NCI-H748 (cell line): ENCODE measurements at regions not wholly inside any gene's neighbourhood (a gene's known extent, or its start where the extent isn't known, plus 50 kb on each side); places are given as distances from the start of the nearest gene placed in this dataset.
"Not testable (repeated sequence)": the region's sequence is repeated elsewhere in the genome, so short reads cannot be mapped to it uniquely, and the experiment has no call there.

Experiments used
- DNase-seq: peaks from one replicate; lab custom pipeline; 2025; ENCODE audit not compliant: unreplicated experiment; lab: John Stamatoyannopoulos, UW

DNA sequence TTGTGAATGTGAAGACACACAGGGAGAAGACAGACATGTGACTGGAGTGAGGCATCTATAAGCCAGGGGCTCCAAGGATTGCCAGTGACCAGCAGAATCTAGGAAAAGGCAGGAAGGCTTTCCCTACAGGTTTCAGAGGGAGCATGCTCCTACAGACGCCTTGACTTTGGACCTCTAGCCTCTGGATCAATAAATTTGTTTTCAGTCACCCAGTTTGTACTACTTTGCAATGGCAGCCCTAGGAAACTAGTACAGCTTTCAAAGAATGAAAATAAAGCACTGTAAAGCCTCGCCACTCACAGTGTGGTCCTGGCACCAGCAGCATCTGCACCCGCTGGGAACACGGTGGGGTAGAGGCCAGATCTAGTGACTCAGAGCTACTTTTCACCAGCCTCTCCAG, 510.0 kb downstream of the LTN1 start:
- DNase-seq = no peak

DNA sequence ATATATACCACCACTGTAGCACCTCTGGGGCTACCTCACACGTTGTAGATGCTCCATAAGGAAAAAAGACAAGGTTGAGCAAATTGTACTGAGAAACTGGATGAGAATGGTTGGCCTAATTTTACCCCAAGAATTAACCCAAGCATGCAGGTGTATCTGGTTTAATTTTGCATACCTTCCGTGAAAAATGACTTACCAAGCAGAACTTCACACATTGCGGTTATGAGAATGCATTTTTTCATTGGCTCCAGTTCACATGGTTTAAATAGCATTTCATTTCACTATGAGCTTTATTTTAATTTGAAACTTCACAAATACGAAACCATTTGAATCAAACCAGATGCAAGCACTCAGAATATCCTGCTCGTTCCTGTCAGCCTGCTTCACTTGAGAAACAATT, 512.2 kb downstream of the LTN1 start:
- no peak for DNase-seq

- DNase-seq = no peak
Measured at GRCh38 chr21:28473530-28474220, 519.0 kb downstream of the LTN1 start.

- DNase-seq = not testable (repeated sequence)
Measured at GRCh38 chr21:28472543-28472942, 520.1 kb downstream of the LTN1 start.

GRCh38 chr21:28464988-28465387, 527.7 kb downstream of the LTN1 start:
- DNase-seq = no peak

- DNase-seq = no peak
Measured at GRCh38 chr21:28464095-28464494, 528.6 kb downstream of the LTN1 start.

DNA sequence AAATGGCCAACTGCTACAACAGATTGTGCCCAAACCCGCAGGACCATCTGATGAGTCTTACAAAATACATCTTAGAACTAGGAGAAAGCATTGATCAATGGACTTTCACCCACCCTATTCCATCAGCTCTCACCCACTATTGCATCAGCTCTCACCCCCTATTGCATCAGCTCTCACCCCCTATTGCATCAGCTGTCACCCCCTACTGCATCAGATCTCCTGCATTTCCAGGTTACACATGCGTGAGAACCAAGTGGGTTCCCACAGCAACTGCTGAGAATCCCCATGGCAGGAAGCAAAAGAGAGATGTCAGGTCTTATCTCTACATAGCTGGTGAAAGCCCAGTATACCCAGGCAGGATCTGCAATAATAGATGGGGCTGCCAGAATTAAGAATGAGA, 533.5 kb downstream of the LTN1 start:
- no peak for DNase-seq

DNA sequence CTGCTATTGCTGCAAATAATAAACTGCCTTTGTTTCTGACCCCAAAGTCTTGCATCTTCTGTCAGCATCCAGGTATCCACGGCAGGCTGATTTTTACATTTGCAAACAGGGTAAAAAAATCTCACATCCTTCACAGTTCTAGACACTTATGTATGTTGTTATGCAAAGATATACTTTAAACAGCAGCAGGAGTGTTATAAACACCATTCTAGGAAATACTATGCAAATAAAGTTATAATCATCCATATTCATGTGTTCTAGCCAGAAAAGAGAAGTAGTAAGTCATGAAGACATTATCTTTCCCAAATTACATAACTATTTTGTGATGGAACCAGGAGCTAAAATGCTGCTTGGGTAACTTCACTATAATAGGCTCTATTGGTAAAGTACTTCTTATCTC, 534.2 kb downstream of the LTN1 start:
- no peak for DNase-seq

DNA sequence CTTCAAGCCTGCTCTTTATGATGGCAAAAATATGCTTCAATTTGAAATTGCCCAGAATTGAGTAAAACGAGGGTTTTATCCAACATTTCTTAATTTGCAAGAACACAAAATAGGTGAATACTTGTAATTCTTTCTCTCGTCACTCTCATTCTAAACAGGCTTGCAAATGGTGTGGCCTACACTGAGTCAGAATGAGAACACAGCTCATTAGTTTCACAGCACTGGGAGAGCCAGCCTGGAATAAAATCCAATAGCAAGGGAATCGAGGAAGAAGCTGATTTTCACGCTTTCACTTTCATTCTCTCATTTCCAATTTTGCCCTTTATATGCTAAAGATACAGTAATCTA, 537.5 kb downstream of the LTN1 start:
- no peak for DNase-seq

GRCh38 chr21:28454564-28455252, 538.0 kb downstream of the LTN1 start:
- DNase-seq = no peak

DNA sequence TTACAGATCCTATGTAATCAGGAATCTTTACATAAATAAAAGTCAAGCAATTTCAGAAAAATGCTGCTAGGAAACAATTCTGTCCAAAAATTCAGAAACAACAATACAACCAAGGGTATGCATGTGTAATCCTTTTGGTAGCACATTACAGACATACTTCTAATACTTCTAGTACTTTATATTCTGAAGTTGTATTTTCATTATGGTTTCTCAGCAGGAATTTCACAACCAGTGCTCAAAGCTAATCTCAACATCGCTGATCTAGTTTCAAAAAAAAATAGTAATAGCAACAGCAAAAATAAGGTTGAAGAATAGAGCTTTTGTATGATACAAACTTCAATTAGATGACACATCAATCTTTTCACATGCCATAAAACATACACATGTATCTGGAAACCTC, 545.2 kb downstream of the LTN1 start:
- no peak for DNase-seq

GRCh38 chr21:28445141-28445830, 547.4 kb downstream of the LTN1 start:
- DNase-seq = no peak

DNA sequence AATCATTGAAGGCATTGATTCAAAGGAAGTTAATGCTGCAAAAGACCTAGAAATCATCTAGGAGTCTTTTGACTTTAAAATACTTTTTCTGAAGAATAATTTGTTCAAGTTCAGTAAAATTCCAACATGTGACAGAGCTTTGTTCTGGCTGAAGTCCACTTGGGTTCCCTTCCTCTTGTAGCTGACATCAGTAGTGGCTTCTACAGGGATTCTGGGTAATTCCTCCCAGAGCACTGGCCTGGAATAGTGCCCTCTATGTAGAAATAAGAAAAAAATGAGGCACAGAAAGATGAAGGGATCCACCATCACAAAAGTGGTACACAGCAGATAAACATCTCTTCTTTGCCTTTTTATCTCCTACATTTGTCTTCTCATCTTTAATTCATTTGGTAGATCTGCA, 548.1 kb downstream of the LTN1 start:
- no peak for DNase-seq

DNA sequence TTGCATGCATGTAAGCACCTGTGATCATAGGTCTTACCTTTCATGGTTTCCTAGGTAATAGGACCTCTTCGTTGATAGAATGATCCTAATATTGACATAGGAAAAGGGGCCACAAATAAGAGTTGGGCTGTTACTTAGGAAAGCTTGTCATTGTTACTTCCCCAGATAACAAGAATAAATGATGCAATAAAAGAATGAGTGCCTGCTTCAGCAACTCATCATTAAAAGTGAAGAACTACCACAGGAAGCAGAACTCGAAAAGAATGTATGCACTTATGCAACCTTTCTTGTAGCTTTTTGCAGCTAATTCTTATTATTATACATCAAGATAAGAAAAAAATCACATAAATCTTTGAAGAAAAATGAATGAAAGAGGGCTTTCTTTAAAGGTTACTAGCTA, 548.6 kb downstream of the LTN1 start:
- DNase-seq = no peak

GRCh38 chr21:28442624-28443023, 550.1 kb downstream of the LTN1 start:
- DNase-seq = no peak

- DNase-seq = no peak
Measured at GRCh38 chr21:28442085-28442484, 550.6 kb downstream of the LTN1 start.

GRCh38 chr21:28439788-28440187, 552.9 kb downstream of the LTN1 start:
- DNase-seq = no peak

GRCh38 chr21:28439251-28439650, 553.4 kb downstream of the LTN1 start:
- DNase-seq = no peak

DNA sequence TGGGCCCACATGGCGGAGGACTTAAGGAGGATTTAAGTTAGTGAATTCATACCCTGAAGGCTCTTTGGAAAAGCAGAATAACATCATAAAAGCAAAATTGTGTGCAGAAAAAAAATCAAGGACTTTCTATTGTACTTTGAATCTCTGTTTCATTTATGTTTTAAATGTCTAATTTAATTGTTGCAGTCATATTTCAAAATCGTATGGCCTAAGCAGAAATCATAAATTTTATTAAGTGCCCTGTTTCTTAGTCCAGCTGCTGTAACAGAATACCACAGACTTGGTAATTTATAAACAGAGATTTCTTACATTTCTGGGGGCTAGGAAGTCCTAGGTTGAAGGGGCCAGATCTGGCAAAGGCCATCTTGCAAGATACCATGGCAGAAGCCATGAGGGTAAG, 555.6 kb downstream of the LTN1 start:
- DNase-seq = no peak

DNA sequence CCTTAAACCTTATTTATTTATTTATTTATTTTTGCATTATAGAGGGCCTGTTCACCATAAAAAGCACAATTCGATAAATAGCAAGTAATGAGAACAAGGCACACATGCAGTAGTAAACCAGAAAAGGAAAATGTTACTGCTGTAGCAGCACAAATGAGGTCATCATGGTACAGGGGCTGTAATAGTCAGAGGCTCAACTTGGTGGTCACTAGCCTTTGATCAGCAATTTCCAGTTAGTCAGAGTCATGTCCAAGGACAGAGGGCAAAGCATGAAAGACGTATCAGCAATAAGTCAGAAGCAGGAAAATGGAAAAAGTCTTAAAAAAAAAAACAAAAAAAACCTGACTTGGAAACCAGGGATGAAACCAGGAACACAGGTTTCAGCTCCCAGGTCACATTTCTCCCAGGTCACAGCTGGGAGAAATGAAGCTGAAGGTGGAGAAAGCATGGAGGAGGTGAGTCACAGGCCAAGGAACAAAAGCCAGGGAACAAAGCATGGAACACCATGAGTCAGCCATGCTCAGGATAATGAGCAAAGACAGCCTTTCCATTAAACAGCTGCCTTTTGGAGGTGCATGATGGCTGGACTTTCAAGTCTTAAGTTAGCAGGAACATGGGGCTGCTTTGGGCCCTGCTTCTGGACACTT, 556.3 kb downstream of the LTN1 start:
- no peak for DNase-seq

DNA sequence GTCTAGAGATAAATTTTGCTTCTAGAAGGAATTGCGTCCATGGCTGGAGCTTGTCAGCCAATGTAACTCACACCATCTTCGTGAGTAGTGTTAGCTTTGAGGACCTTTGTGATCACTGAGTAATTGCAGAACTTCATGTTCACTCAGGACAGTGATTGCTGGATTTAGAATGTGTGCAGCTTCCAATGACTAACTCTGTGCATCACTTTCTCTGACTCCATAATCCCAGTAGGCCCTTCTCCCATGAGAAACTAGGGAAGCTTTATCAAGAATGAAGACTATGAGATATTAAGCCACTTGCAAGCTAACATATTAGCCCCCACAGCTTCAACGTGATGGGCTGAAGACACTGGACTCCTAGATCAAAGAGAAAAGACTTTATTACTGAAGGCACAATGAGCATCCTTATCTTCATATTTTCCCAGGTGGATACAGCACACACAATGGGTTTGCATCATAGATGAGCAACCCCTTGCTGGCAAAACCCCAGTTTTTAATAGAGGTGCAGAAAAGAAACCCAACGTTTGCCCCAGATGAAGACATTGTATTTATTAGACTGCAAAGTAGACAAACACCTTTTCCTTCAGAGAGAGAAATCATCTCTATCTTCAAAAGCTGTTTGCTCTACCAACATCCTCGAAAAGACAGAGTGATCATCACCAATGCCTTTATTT, 561.0 kb downstream of the LTN1 start:
- DNase-seq = no peak
